NCI-H2227 treated with DMSO at 0.1 percent for 48 hours (cell line): ENCODE measurements at regions not wholly inside any gene's neighbourhood (a gene's known extent, or its start where the extent isn't known, plus 50 kb on each side); places are given as distances from the start of the nearest gene placed in this dataset.
"Not testable (repeated sequence)": the region's sequence is repeated elsewhere in the genome, so short reads cannot be mapped to it uniquely, and the experiment has no call there.

Source experiments
- DNase-seq: peaks from one replicate; lab custom pipeline; 2025; lab: John Stamatoyannopoulos, UW

DNA sequence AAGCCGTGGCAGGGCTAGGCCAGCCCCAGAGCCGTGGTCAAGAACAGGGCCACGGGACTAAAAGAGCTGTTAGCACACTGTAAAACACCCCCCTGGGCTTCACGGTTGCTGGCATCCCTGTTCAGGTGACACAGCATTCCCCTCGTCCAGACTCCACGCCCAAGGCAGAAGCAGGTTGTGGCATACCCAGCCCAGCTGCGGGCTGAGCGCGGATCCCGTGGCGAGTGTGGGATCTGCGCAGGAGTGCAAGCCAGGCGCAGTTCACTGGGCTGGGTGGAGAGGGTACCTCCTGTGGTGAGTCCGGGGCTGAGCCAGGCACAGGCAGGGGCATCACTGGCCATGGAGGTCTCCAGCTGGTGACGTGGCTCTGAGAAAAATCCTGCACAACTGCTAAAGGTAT, 199.1 kb downstream of the FZD1 start:
- DNase-seq, result no peak

DNA sequence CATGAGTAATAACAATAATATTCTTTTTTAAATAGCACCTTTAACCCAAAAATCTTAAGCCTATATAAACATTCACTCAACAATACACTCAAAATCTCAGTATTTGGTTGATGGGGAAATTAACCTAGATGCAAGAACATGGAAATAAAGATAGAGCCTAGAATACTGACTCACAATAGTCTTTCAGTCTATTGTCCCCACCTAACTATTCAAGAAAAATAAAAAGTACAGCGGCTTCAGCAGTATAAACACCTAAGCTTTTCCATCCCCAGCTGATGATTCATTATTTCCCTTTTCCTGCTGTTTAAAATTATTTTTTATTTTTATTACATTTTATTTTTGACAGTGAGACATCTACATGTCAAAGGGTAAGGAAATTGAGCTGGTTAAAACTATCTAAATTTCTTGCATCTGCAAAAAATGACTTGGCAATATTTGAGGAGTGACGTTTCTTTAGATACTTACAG, 201.4 kb downstream of the FZD1 start:
- DNase-seq, result no peak

DNA sequence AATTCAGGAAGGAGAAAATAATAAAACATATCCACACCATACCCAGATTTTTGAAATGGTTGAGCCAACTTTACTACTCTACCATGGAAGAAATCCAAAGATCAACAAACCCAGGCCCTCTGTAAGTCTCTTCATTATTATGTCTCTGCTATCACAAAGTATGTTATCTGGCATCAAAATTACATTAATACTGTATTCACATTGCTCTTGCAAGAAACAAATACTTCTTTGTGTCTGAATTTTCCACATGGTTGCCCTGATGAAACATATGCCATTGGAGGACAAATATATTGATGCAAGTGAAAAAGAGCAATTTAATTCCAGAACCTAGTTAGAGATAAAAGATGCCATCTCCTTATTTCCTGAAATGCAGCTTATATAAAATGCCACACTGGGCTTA, 204.0 kb downstream of the FZD1 start:
- DNase-seq, result no peak

DNA sequence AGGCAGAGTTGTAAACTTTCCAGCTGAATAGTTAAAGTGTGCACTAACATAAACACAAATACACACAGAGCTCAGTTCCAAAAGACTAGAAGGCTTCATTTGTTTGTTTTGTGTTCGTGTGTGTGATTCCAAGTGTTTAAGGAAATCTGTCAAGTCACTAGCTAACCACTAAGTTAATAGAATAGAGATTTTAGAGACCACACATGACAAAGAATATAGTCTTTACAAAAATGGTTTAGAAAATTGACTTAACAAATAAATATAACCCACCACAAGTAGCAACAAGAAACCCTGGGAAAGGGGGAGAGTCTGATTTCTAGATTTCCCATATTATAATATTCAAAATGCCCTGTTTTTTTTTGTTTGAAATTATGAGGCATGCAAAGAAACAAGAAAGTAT, 209.4 kb downstream of the FZD1 start:
- no peak for DNase-seq

- DNase-seq, result no peak
Measured at GRCh38 chr7:91474074-91474473, 209.8 kb downstream of the FZD1 start.

DNA sequence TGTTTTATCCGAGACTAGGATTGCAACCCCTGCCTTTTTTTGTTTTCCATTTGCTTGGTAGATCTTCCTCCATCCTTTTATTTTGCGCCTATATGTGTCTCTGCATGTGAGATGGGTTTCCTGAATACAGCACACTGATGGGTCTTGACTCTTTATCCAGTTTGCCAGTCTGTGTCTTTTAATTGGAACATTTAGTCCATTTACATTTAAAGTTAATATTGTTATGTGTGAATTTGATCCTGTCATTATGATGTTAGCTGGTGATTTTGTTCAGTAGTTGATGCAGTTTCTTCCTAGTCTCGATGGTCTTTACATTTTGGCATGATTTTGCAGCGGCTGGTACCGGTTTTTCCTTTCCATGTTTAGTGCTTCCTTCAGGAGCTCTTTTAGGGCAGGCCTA, 216.2 kb downstream of the FZD1 start:
- DNase-seq, result not testable (repeated sequence)

- DNase-seq, result no peak
Measured at GRCh38 chr7:91491868-91492267, 227.6 kb downstream of the FZD1 start.

- no peak for DNase-seq
Measured at GRCh38 chr7:91492317-91492716, 228.1 kb downstream of the FZD1 start.

GRCh38 chr7:91492773-91493172, 228.5 kb downstream of the FZD1 start:
- DNase-seq, result no peak

DNA sequence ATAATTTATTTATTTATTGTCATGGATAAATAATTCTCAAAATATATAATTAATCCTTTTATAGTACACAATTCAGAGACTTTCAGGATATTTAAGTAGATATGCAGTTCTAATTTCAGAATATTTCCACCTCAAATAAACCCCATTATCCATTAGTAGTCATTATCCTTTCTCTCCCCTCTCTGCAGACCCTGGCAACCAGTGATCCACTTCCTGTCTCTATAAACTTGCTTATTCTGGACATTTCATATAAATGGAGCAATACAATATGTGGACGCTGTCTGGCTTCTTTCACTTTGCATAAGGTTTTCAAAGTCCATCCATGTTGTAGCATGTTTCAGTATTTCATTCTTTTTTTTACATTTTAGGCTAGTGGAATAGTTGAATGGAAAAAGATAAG, 230.2 kb downstream of the FZD1 start:
- DNase-seq, result no peak

- no peak for DNase-seq
Measured at GRCh38 chr7:91496251-91496820, 232.1 kb downstream of the FZD1 start.

DNA sequence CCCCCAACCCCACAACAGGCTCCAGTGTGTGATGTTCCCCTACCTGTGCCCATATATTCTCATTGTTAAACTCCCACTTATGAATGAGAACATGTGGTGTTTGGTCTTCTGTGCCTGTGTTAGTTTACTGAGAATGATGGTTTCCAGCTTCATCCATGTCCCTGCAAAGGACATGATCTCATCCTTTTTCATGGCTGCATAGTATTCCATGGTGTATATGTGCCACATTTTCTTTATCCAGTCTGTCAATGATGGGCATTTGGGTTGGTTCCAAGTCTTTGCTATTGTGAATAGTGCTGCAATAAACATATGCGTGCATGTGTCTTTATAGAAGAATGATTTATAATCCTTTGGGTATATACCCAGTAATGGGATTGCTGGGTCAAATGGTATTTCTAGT, 233.0 kb downstream of the FZD1 start:
- DNase-seq, result not testable (repeated sequence)

GRCh38 chr7:91503934-91504555, 239.8 kb downstream of the FZD1 start:
- no peak for DNase-seq

GRCh38 chr7:91504919-91505318, 240.7 kb downstream of the FZD1 start:
- DNase-seq, result no peak

DNA sequence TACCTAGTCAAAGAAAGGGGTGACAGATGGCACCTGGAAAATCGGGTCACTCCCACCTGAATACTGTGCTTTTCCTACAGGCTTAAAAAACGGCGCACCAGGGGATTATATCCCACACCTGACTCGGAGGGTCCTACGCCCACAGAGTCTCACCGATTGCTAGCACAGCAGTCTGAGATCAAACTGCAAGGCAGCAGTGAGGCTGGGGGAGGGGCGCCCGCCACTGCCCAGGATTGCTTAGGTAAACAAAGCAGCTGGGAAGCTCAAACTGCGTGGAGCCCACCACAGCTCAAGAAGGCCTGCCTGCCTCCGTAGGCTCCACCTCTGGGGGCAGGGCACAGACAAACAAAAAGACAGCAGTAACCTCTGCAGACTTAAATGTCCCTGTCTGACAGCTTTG, 242.7 kb downstream of the FZD1 start:
- DNase-seq, result not testable (repeated sequence)

- not testable (repeated sequence) for DNase-seq
Measured at GRCh38 chr7:91511861-91512260, 247.6 kb downstream of the FZD1 start.

DNA sequence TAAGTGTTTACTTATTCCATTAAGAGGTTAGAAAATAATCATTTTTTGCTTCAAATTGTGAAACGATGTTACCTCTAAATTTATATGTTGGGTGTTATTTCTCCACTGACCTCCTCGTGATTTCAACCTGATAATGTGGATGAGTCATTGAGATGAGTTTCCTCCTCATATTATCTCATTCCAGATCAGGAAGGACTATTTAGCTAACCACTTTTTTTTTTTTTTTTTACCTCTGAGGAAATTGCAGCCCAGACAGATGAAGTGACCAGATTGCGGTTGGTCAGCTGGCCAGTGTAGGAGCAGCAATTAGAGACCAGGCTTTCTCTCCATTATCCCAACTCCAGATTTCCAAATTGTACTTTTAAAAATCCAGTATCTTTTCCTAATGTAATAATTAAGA, 248.7 kb downstream of the FZD1 start:
- no peak for DNase-seq

GRCh38 chr7:91514591-91514990, 250.4 kb downstream of the FZD1 start:
- DNase-seq, result no peak

DNA sequence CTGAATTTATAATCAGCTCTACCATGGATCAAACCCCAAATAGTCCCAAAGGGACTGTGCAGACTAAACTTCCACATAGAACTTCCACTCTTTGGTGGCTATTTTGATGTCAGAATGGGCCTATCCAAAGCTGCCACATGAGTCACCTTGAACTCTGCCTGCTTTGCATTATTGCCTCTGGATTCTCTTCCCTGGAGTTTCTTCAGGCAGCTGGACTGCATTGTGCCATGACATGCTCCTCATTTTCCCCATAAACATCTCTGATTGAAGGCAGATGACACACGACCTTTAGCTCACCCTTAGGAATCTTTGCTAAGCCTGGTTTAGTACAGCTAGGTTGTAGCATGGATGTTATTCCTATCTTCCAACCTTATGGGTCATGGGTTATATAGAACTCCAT, 251.7 kb downstream of the FZD1 start:
- no peak for DNase-seq

- DNase-seq, result no peak
Measured at GRCh38 chr7:91517201-91517785, 253.1 kb downstream of the FZD1 start.

- no peak for DNase-seq
Measured at GRCh38 chr7:91518058-91518457, 253.8 kb downstream of the FZD1 start.

GRCh38 chr7:91519241-91520158, 255.3 kb downstream of the FZD1 start:
- DNase-seq, result no peak

GRCh38 chr7:91520645-91521044, 256.4 kb downstream of the FZD1 start:
- DNase-seq, result no peak
